HG02852 (cell line): ENCODE measurements at regions not wholly inside any gene's neighbourhood (a gene's known extent, or its start where the extent isn't known, plus 50 kb on each side); places are given as distances from the start of the nearest gene placed in this dataset.
A peak's percentile ranks its signal among the peaks of the same experiment; 100 is the strongest.

Source experiments
- ATAC-seq: cut with Tn5 transposase; IDR thresholded peaks from one replicate; pipeline ENCODE4 v1.9.1; 2021; ENCODE audit warnings: mild to moderate bottlenecking, moderate library complexity; ENCODE audit not compliant: unreplicated experiment

DNA sequence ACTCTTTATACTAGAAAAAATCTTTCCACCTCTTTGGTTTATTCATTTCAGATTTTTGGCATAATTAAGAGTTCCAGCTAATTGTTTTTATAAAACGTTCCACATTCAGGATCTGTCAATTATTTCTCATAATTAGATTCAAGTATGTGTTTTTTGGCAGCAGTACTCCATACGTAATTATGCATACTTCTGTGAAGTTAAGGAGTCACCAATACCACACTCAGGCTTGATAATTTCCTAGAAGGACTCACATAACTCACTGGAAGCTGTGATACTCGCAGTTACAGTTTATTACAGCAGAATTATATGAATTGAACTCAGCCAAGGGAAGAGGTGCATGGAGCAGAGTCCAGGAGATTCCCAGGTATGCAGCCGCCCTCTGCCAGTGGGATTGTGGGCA, 290.5 kb upstream of the AKR1E2 start:
- ATAC-seq = no peak

- ATAC-seq = no peak
Measured at GRCh38 chr10:4533621-4534020, 292.4 kb upstream of the AKR1E2 start.

GRCh38 chr10:4532976-4533375, 293.0 kb upstream of the AKR1E2 start:
- ATAC-seq = no peak

DNA sequence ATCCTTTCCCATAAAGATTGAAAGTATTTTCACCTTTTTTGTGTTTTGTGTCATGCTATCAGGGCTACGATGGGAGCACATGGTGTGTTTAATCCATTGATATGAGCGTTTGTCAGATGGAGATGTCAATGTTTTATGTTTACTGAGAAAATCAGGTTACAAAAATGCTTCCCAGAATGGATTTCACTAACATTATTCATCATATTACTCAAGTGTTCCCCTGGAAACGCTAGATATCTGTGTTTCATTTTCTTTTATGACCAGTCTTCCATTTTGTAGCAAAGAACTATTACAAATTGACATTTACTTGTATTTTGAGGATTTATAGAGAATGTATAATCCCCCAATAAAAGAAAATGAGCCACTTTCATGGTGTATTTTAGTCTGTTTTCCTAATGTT, 293.5 kb upstream of the AKR1E2 start:
- no peak for ATAC-seq

DNA sequence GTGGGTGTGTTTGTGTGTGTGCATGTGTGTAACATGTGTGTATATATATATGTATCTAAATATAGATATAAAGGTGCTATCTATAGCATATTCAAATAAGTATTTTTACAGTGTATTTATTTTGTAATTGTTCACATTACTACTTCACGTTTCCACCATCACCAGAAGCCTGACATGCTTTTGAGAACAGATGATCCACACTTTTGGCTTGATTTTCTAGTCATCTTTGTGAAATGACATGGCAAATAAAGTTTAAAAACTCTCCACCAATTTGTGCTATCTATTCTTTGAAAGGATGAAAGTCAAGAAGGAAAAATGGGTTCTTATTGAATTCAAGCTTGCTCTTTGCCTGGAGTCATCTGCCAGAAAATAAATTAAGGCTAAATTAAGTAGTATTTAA, 294.0 kb upstream of the AKR1E2 start:
- no peak for ATAC-seq

DNA sequence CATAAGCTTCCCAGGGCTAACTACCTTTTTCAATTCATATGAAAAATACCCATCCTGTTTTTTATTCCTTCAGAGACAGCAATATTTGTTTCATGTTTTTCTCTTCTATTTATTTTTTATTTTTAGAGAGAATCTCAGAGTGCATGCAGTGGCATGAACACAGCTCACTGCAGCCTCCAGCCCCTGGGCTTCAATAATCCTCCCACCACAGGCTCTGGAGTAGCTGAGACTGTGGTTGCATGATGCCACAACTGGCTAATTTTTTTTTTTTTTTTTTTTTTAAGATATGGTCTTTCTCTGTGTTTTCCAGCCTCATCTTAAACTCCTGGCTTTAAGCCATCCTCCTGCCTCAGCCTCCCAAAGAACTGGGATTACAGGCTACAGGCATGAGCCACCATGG, 296.7 kb upstream of the AKR1E2 start:
- ATAC-seq = no peak

- no peak for ATAC-seq
Measured at GRCh38 chr10:4527281-4527970, 298.6 kb upstream of the AKR1E2 start.

DNA sequence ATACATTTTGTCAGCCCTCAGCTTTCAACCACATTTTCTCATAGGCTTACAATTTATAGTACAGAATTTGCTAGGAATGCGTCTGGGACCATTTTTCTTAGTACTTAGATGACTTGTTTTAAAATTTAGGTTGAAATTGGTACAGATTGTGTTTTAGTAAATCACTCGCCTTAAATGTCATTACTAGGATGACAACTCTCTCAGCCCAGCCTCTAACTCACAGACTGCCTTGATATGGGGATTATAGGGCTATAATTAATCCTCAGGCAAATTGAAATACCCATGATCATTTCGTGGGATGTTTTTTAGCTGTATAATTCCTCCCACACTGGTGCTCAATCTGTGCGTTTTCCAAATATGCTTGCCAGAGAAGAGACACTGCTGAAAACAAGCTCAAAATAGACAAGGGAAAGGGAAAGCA, 299.7 kb upstream of the AKR1E2 start:
- no peak for ATAC-seq

- ATAC-seq = no peak
Measured at GRCh38 chr10:4525103-4525502, 300.9 kb upstream of the AKR1E2 start.

DNA sequence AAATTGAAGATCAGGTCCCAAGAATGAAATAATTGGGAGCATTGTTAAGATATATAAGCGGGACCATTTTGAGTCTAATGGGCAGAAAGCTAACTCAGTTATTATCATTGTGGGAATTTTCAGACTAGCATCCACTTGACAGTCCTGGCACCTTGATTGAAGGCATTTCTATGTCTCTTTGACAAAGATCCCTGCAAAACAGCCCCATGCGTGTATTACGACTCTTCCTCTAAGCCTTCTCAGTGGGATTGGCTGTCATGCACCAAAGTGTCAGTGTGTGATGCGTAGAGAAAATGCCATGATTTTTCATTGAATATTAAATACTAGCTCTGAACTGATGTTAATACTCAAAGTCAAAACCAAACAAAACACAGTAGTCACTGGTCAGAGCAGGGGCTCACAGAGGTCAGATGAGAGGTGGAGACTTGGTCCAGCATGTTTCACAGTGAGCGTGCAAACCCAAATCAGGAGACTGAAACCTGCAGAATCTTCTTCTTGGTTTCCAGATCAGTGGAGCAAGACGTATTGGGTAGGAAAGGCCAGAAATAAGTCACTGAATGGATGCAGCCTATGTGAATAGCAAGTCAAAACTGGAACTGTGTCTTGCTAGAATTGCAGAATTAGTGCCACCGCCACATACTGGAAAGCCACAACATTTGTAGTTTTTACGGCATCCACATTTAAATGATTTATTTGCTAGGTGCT, 303.6 kb upstream of the AKR1E2 start:
- ATAC-seq = peak; percentile 92

- no peak for ATAC-seq
Measured at GRCh38 chr10:4519658-4520402, 306.2 kb upstream of the AKR1E2 start.

DNA sequence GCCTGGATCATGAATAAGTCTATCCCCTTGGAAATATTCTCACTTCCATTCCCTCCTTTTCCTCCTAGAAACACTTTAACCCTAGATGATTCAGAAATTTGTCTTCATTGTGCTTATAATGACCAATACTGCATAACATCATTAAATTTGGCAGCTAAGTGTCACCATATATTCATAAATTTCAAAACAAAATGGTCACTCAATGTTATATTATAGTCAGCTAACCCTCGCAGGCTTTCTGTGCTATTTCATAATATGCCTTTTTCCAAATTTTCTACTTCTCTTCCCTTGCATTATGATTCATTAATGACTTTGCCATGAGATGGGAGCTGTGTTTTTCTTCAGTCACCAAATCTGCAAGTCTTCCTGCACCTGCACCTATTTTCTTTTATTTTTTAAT, 308.3 kb upstream of the AKR1E2 start:
- no peak for ATAC-seq

- no peak for ATAC-seq
Measured at GRCh38 chr10:4515721-4516120, 310.3 kb upstream of the AKR1E2 start.

GRCh38 chr10:4514445-4515108, 311.4 kb upstream of the AKR1E2 start:
- ATAC-seq = peak; percentile 84

- no peak for ATAC-seq
Measured at GRCh38 chr10:4512671-4513240, 313.3 kb upstream of the AKR1E2 start.

DNA sequence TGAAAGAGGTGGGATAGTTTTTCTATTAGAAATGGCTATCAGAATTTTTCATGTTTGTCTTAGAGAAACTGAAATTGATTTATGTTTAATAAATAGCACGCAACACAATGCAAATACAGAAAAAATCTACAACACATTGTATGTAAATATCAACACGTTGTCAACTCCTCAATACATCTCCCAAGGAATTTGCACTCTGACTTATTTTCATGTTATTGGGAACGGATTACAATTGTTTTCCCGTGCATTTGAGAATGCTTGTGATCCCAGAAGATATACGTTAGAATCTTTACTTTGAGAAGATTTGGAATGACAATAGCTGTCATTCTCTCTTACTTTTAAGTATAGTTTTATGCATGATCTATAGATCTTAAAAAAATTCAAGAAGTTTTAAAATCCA, 313.8 kb upstream of the AKR1E2 start:
- ATAC-seq = no peak

- ATAC-seq = no peak
Measured at GRCh38 chr10:4511509-4511908, 314.5 kb upstream of the AKR1E2 start.

GRCh38 chr10:4509405-4509804, 316.6 kb upstream of the AKR1E2 start:
- ATAC-seq = no peak

GRCh38 chr10:4506095-4506494, 319.9 kb upstream of the AKR1E2 start:
- ATAC-seq = no peak

GRCh38 chr10:4504550-4504949, 321.5 kb upstream of the AKR1E2 start:
- no peak for ATAC-seq

DNA sequence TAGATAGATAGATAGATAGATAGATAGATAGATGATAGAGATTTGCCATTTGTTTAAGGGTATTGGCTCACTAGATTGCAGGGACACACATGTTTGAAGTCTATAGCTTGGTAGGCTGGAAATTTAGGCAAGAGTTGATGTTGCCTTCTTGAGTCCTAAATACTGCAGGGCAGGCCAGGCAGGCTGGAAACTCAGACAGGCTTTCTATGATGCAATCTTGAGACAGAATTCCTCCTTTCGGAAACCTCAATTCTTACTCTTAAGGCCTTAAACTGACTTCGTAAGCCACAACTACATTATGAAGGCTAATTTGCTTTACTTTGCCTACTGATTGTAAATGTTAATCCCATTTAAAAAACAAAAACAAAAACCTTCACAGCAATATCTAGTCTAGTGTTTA, 322.9 kb upstream of the AKR1E2 start:
- ATAC-seq = no peak
